ENCODE measurements at regions not wholly inside any gene's neighbourhood (a gene's known extent, or its start where the extent isn't known, plus 50 kb on each side); places are given as distances from the start of the nearest gene placed in this dataset.

DNA sequence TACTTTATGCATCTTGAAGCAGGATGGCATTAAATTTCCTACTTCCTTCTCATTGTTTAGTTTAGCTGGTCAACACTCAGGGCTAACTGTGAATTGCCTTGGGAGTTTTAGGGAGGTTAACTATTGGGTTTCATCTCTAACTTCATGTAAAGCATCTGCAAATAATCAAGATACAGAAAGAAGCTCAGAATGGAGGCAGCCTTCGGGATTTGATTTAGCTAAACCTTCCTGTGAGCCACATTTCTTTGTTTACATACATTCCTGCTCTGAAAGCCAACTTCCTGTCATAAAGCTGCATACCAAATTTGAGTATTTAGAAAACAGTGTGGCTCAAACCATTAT lies 131.7 kb upstream of the PCDH18 start:
- DNase-seq, result no peak

DNA sequence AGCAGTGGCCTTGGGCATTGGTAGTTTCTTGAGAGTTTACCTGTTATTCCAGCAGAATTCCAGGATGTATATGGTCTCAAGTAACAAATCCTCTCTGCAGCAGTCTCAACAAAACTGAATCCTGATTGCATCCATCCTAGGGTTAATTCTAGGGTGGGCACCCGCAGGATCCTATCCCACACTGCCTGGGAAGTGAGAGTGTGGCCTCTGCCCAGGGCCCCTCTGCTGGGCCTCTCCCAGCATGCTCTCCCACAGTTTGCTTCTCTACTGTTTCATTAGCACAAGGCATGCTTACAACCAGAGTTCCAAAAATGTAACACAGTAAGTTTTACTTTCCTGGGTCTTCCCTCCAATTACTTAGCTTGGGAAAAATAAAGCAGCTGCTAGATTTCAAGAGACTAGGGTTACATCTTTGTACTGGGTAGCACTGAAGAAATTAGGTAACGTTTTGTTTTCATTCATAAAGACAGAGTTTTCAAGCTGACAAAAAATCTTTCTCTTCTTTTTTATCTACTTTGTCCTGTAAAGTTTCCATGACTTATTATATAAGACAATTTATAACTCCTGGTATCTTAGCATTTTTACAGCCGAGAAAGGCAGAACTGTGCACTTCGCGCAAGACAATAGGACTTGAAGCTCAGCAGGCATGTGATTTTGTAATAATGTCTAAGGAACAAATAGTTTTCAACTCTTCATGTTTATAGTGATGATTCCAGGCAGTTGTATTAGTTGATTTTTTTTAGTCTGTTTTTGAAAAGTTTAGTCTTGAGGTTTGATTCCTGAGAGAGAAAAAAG lies 131.2 kb upstream of the PCDH18 start:
- DNase-seq, result no peak

DNA sequence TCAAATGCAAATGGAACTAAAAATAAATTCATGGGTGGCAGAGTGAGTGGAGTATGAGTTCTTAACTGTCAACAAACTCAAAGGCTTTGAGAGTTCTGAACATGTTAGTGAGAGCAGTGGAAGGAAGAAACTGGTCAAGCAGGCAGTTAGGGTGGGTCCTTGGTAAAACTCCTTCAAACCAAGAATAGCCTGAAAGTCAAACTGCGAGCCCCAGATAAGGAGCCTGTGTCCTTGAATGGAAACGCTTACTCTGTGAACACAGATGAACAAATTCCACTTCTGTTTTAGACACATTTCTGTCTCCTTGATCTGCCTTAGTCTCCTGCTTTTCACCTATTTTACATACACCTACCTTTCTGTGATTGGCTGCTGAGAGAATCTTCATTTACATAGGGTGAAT lies 129.4 kb upstream of the PCDH18 start:
- DNase-seq, result no peak

DNA sequence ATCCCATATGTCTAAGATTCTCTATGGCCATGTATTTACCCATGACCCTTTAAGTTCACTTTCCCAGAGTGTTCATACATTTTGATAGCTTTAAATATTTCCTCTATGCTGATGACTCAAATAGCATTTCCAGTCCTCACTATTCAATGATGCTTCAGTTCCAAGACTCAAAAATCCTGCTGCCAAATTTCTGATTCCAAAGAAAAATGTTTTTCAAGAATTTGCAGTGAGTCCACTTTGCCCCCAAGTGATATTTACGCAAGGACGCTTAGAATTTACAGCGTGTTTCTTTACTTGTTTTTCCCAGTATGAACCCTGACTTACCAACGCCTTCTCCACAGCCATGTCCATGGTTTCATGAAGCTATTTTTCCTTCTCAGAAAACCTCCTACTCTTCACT lies 127.9 kb upstream of the PCDH18 start:
- no peak for DNase-seq

DNA sequence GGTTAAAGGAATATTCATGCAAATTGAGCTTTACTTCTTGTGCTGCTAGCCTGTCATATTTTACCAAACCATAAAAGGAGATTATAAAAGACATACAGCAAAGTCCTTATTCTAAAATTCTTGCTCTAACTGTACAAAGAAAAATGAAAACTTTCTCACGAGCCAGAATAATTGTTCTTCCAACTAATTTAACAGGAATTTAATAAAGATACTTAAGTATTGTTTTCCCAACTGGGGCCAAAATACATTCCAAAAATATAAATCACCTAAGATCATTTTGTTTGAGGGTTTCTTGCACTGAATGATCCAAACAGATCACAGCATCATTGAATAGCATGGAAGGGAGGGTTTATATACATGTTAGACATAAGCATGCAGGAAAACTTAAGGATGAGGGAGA lies 127.1 kb upstream of the PCDH18 start:
- DNase-seq, result no peak

DNA sequence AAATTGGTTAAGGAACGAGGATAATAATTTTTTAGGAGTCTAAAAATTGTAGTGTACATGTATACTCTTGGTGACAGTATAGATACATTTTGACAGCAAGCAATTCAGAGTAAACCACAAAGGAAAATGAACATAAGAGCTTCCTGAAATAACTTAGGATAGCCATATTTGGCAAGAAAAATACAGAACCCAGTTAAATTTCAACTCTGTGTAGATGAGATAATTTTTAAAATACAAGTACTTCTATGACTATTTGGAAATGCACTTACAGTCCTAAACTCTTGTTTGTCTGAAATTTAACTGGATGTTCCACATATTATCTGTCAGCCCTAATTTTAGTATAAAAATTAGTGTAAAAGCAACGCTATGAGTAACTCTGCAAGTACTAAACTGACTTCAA lies 124.4 kb upstream of the PCDH18 start:
- no peak for DNase-seq

DNA sequence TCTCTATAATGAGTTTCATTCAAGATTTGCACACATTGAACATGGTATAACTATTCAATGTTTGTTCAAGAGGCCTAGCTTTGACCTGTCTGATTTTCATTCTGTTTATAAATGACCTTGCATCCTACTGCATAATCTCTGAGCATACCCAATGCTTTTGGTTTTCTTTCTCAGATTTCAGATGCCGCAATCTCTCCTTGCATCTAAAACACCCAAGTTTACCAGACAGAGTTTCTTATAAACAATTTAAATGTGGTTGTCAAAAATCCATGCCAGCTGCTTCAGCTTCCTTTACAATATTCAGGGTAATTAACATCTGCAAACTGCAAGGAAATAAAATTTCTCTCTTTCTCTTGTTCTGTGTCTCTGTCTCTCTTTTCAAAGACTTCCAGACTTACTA lies 123.0 kb upstream of the PCDH18 start:
- DNase-seq, result no peak

DNA sequence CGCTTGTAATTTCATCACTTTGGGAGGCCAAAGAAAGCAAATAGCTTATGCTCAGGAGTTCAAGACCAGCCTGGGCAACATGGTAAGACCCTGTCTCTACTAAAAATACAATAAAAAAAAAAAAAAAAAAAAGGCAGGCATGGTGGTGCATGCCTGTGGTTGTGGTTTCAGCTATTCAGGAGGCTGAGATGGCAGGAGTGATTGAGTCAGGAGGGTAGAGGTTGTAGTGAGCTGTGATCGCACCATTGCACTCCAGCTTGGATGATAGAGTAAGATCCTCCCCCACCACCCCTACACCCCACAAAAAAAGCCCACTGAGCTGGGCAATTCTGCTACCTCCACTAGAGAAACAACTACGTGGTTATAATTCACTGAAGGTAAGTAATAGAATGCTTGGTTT lies 118.8 kb upstream of the PCDH18 start:
- no peak for DNase-seq

DNA sequence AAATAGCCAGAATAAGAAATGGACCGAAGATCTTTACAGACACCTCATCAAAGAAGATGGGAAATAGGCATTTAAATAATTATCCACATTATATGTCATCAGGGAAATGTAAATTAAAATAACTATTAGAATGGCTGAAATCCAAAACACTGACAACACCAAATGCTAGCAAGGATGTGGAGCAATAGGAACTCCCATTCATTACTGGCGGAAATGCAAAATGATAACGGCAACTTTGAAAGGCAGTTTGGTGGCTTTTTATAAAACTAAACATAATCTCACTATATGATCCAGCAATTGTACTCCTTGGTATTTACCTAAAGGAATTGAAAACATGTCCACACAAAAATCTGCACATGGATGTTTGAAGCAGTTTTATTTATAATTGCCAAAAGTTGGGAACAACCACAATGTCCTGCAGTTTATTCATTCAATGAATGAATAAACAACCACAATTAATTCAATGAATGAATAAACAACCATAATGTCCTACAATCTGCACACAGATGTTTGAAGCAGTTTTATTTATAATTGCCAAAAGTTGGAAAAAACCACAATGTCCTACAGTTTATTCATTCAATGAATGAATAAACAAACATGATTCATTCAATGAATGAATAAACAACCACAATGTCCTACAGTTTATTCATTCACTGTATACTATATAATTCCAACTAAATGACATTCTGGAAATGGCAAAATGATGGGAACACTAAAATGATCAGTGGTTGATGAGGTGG lies 117.6 kb upstream of the PCDH18 start:
- no peak for DNase-seq

DNA sequence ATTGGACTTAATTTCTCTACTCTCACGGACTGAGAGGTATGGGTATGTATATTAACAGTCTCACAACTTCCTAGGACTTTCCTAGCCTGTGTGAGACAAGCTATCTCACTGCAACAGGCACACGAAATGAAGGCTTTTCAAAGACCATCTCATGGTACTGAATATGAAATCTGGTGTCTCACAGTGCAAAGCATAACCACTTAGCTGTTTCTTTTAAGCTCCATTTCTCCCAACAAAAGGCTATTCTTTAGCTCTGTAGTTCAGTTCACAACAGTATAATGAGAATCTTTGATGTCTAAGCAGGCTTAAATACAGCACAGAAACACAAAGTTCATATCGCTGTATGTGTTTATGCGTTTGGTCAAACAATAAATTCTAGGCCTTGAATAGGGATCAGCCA lies 116.2 kb upstream of the PCDH18 start:
- no peak for DNase-seq

DNA sequence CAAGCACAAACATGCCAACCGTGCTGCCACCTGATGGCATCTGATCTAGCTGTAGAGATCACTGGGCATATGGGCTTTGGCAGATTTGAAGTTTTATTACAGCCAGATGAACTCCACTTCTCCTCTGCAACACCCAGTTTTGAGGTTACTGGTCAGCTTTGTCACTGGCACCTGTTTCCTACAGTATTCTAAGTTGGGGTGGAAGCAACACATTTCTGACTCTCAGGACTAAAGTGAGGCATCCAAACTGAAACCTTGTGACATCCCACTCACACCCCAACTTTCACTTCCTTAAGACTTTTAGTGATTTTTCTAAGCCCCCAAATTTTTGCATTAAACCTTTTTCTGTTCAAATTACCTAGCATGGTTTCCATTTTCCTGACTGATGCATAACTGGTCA lies 115.1 kb upstream of the PCDH18 start:
- no peak for DNase-seq

DNA sequence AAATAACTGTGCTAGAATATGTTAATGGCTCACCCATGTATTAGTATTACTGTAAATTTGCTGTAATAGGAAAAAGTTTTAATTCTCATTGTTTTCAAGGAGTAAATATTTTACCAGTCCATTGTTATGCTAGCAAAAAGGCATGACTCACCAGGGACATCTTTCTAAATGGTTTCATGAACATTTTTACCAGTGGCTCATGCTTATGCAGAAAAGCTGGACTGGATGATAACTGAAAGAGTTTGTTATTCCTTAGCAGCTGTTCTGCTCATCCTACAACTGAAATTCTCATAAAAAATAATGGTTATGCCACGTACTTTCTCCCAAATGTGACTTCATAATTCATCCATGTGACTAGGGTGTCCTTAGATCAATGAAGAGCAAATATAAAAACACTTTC lies 111.9 kb upstream of the PCDH18 start:
- no peak for DNase-seq

DNA sequence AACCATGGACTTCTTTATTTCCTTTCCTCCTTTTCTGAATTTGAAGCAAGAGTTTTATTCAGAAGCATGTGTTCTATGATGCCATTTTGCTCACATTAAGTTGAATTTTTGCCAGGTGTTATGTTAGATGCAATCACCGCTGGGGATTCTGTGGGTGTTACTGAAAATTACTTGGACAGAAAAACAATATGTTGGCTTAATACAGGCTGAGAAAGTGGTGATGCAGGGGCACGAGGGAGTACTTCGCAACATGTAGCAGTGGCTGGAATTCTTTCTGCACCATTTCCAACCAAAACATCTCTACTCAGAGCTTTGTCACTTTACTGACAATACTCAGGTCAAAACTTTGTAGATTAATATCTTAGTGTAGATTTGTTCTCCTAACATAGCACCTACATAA lies 109.2 kb upstream of the PCDH18 start:
- DNase-seq, result peak; percentile 28

DNA sequence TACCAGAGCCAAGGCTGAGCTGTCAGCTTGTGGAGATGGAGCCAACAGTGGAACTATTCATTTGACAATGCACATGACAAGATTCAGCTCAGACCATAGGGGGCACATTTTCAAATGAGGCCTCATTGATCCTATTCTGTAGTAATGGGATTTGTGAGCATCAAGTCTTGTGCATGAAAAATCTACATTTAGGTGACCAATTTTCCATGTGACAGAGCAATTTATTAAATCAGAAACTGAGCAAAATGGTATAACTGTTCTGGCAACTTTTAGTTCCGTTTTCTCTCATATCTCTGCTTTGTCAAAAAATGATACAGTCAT lies 108.5 kb upstream of the PCDH18 start:
- no peak for DNase-seq

DNA sequence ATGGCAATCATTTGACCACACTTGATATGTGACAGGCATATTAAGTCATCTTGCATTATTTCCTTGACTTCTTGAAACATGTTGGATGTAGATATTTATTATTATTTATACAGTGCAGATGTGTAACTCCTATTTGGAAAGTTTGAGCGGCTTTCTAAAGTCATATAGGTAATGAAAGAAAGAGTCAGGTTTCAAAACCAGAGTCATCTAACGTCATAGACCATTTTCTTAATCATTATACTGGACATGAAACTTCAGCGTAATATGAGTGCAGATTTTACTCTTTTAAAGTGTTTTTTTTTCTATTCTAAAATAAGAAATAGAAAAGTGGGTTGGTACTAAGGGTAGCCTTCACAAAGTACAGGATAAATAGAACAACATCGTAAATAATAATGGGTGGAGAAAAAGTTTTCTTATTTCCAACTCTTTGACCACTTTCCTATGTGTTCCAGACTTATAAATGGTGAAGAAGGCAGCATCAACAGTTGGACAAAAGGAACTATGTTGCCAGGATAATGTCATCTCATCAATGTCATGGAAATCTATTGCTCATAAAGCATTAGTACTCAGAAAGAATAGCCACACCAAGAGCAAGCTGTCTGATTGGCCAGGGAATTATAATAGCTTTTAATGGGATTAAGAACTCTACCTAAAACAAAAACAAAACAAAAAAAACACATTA lies 108.0 kb upstream of the PCDH18 start:
- no peak for DNase-seq

DNA sequence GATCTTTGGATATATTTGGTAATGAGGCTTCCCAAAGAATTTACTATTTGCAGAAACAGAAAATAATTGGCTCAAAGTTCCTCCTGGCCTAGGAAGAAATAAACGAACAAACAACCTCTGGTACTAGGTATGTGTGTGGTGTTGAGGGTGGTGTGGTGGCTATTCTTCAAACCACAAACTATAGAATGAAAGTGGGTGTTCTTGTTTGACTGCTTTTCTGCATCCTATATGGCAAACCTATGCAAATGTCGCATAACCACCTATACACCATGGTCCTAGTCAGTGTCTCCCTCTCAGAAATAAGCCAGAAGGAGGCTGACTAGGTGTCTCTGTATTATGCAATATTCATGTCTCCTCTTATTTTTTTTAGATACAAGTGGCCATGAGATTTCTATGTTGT lies 106.6 kb upstream of the PCDH18 start:
- DNase-seq, result no peak

DNA sequence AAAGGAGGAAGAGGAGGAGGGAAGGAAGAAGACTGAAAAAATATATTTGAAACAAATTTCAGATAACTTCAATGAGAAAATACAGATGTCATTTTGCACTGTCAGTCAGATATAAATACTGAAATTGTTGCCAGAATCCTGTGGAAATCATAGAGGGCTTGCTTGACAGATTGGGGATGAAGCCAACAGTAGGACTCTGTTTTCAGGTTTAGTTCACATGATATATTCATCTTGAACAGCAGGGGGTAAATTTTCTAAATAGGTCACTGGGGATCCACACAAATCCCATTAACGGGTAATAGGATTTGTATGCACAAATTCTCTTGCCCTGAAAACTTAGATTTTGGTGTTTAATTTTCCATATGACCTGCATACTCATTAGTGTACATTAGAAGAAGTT lies 103.3 kb upstream of the PCDH18 start:
- peak; percentile 75 for DNase-seq

DNA sequence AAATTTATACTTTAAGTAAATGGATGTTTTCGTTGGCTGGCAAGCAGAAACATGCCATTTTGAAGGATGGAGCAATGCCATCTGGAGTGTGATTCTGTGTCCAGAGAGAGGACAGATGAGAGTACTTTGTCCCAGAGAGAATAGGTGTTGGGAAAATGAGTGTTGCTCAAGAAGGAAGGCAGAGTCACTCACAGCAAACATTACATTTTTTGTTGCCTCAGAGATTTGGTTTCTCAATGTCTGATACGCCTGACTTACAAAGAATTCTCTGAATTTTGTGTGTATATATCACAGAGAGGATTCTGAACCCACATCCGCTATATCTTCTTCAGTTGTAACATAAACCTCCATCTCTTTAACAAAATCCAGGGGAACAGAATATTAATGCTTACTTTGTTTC lies 102.8 kb upstream of the PCDH18 start:
- peak; percentile 68 for DNase-seq

DNA sequence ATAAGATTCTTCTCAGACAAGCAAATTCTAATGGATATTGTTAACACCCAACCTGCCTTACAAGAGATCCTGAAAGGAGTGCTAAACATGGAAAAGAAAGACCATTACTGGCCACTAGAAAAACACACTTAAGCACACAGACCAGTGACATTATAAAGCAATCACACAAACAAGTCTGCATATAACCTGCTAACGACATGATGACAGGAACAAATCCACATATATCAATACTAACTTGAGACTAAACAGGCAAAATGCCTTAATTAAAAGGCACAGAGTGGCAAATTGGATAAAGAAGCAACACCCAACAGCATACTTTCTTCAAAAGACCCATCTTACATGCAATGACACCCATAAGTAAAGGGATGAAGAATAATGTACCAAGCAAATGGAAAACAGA lies 100.5 kb upstream of the PCDH18 start:
- DNase-seq, result no peak

DNA sequence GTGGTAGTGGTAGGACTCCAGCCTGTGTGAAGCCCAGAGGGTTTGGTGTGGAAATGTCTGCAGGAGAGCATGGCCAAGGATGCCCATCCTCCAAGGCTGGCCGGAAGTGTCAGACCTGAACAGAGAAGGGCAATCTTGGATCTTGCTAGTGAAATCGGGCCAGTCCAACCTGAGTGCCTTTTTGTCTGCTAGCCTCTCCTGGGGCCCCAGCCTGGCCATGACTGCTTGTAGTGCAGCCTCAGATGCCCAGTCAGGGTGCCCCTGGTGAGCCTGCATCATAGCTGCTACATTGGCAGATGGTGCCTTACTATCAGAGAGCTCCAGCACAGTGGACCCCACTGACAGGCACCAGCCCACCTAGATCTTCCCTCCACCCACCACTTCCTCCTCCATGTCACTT lies 99.3 kb upstream of the PCDH18 start:
- DNase-seq, result no peak

DNA sequence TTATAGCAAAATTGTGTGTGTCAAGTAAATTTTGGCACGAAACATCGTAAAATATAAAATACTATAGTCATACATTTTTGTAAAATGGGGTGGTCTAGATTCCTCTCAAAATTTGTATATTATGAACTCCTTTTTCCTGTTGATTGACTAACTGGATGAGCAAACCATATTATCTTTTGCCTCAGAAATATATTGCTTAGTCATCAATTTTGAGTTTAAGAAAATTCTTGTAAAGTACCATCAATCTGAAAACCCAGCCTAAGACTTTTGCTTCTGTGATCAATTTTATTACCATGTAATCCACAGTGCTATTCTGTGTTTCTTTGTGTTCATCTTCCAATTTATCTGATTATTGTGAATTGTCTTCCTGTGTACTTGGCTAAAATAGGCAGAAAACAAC lies 98.0 kb upstream of the PCDH18 start:
- no peak for DNase-seq

DNA sequence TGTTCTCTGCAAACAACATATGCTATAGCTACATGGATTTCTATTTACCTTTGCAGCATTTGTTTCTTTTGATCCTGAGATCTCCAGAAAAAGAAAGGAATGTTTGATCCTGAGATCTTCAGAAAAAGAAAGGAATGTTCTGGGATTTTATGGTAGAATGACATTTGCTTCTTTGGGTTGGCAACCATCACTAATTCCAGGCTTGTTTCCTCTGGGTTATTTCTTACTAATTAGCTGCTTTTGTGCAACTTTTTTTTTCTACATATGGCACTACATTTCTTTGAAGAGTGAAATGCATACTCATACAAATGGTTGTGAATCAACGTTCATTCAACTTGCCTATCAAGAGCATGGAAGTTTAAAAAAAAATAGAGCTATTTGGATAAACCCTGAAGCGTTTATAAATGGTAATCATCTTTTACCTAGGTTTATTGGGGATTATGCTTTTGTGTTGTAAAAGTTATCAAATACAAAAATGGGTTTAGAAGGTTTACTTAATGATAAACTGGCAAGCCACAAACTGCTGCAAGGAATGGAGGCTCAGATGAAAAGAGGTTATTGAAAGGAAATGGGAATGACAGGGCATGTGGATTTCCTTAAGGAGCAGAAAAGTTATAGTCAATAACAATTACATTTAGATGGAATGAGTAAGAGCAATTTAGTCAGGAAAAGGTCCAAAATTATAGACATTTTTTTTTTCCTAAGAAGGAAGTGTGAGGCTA lies 95.6 kb upstream of the PCDH18 start:
- DNase-seq, result peak; percentile 43

DNA sequence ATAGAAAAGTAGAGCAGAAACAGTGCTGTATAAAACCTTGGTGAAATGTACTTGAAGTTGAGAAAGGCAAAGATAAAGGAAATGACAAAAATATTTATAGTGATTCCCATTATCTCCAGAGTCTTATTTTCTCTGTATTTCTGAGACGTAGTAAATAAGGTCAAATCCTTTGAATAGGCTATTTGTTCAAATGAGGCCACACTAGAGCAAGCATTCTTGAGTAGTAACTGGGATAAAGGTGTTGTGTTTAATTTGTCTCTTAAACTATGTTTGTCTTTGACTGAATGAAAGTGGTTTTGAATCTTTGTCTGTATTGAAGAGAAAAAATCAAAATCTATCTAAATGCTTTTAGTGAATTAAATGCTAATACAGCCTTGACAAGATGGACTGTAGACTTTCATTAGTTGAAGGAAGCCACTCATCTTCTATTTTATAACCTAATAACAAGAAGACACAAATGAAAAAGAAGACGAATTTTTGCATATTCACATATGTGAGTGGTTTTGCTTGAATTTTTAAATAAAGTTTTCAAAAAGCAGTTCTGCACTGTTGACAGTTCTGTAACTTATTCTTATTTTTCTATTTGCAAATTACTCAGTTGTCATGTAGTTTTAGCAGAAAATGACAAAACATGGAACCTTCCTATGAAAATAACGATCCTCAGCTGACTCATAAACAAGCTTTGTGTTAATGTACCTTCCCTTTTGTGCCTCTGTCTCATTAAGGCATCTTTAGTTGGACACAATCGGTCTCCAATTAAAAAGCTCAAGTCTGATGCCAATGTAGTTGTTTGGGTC lies 94.8 kb upstream of the PCDH18 start:
- DNase-seq, result peak; percentile 43

Measured in NCI-H2171 treated with DMSO at 0.1 percent for 48 hours (cell line).